Sigmoid colon (tissue), 6 donors: ENCODE measurements at regions not wholly inside any gene's neighbourhood (a gene's known extent, or its start where the extent isn't known, plus 50 kb on each side); places are given as distances from the start of the nearest gene placed in this dataset.
"Not testable (repeated sequence)": the region's sequence is repeated elsewhere in the genome, so short reads cannot be mapped to it uniquely, and the experiment has no call there.

Experiments used
- DNase-seq: peaks from one replicate; pipeline ENCODE4 v3.0.0-alpha.2; 2019
- H3K27ac ChIP-seq, 4 donors: fragments of 200-600 bp; sonication (generic); one replicate each; pipeline ENCODE4 v1.5.1; 2016 to 2019; ENCODE audit warnings: mild to moderate bottlenecking in 1 of 4
- H3K27me3 ChIP-seq, 3 donors: fragments of 200-600 bp; sonication (generic); one replicate each; pipeline ENCODE4 v1.5.1; 2019; ENCODE audit warnings: mild to moderate bottlenecking in 1 of 3
- H3K36me3 ChIP-seq, 4 donors: fragments of 200-600 bp; sonication (generic); one replicate each; pipeline ENCODE4 v1.5.1; 2016 to 2019
- H3K4me1 ChIP-seq, 4 donors: fragments of 200-600 bp; sonication (generic); one replicate each; pipeline ENCODE4 v1.5.1; 2017 to 2019
- H3K4me3 ChIP-seq, 4 donors: fragments of 200-600 bp; sonication (generic); one replicate each; pipeline ENCODE4 v1.5.1; 2017 to 2019; ENCODE audit warnings: mild to moderate bottlenecking in 2 of 4, moderate library complexity in 1 of 4
- H3K9me3 ChIP-seq, 4 donors: fragments of 200-600 bp in 3 of 4; sonication (generic) in 3 of 4; one replicate each; pipeline versions ENCODE4 v1.5.1 to v1.6.1; 2013 to 2019
- EP300 ChIP-seq, 4 donors: sonication (generic); formaldehyde crosslinking; IDR thresholded peaks; one replicate each; pipeline ENCODE4 v1.6.1; 2017; ENCODE audit warnings: antibody characterized with exemption in 4 of 4
- POLR2A ChIP-seq, 2 donors: fragments of 450-650 bp; IDR thresholded peaks; one replicate each; pipeline ENCODE4 v1.6.1; 2016; ENCODE audit warnings: antibody characterized with exemption in 2 of 2, mild to moderate bottlenecking in 2 of 2, moderate library complexity in 2 of 2
- POLR2AphosphoS5 ChIP-seq, 4 donors: sonication (generic); formaldehyde crosslinking; IDR thresholded peaks; one replicate each; pipeline ENCODE4 v1.6.1; 2017; ENCODE audit warnings: antibody characterized with exemption in 4 of 4
- WGBS, 2 donors: extraction: QIAGEN DNeasy Blood & Tissue Kit; methylation state at CpG; one replicate each; pipeline ENCODE4 v1.1.7; 2013; 5-methylcytosine and 5-hydroxymethylcytosine counted together
- intact Hi-C: fragments of 100-400 bp; cut with DNase I; formaldehyde crosslinking; loops from one replicate; pipeline ENCODE4 v1.15.1; 2023
- TF ChIP-seq, protein P1 (sequence below), 4 experiments: fragments of 450-650 bp in 3 of 4; fragments of 200-600 bp in 1 of 4; IDR thresholded peaks; one replicate each; pipeline ENCODE4 v1.5.1; 2016 to 2019; ENCODE audit warnings: antibody characterized with exemption in 4 of 4, mild to moderate bottlenecking in 3 of 4, moderate library complexity in 2 of 4
- donor health status: healthy with polysubstance abuse.
- donor health status: healthy.

DNA sequence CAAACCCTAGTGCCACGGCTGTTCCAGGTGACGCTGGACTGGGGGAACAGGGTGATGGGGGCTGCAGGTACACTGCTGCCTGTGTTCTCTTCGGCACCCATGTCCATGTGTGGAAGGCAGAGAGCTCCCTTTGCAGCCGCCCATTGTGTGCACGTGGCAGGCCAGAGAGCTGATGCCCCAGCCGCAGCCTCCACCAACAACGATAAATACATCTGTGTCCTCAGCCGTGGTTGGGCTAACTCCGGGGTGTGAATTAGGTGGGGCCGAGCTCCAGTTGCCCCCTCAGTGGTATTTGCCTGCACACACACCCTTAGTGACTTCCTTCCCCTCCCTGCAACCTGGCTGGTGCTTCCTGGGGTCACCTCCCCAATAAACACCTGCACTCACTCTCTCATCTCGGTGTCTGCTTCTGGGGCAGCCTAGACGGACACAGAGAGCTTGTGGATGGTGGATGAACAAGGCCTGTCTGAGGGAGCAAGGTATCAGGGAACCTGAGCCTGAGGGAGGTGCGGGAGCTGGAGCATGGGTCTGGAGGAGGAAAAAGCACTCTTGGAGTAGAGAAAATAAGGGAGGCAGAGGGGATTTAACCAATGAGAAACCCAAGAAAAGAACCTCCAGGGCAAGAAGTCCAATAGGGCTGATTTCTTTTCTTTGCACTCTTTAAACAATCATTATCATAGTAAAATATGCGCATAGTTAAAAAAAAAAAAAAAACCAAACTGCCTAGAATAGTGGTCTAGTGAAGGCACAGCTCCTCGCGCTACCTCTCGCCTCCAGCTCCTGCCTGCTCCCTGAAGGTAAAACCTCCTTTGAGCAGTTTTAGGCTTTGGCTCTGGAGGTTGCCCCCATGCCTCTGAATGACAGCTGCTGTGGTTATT is 112.6 kb downstream of the ZNF664 start:
- WGBS, 2 donors: 71 to 86% methylated on average over 17 of the region's 17 CpGs
- DNase-seq: no peak

DNA sequence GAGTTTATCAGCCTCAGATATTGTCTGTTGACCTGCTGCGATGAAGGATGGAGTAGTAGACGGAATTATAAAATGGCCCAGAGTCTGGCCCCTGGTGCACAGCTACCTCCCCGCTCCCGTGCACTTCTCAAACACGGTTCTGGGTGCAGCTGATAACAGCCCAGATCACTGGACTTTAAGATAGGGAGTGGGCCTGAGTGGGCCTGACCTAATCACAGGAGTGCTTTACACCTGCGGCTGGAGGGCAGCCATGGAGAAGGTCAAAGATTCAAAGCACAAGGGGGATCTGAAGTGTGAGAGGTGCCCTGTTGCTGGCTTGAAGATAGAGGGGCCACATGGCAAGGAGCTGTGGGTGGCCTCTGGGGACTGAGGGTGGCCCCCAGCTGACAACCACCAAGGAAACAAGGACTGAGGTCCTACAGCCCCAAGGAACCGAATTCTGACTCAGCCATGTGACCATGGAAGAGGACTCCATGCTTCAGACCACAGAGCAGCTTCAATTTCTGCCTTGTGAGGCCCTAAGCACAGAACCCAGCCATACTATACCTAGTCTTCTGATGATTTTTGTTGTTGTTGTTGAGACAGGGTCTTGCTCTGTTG is 113.4 kb downstream of the ZNF664 start:
- no peak overlapping the region for H3K4me3 ChIP-seq
- no peak for TF ChIP-seq EP300 (IDR thresholded peaks at IDR 0.05)
- TF ChIP-seq POLR2A (IDR thresholded peaks at IDR 0.05): no peak
- TF ChIP-seq, protein P1, sequence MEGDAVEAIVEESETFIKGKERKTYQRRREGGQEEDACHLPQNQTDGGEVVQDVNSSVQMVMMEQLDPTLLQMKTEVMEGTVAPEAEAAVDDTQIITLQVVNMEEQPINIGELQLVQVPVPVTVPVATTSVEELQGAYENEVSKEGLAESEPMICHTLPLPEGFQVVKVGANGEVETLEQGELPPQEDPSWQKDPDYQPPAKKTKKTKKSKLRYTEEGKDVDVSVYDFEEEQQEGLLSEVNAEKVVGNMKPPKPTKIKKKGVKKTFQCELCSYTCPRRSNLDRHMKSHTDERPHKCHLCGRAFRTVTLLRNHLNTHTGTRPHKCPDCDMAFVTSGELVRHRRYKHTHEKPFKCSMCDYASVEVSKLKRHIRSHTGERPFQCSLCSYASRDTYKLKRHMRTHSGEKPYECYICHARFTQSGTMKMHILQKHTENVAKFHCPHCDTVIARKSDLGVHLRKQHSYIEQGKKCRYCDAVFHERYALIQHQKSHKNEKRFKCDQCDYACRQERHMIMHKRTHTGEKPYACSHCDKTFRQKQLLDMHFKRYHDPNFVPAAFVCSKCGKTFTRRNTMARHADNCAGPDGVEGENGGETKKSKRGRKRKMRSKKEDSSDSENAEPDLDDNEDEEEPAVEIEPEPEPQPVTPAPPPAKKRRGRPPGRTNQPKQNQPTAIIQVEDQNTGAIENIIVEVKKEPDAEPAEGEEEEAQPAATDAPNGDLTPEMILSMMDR (IDR thresholded peaks at IDR 0.05): no peak
- TF ChIP-seq POLR2AphosphoS5 (IDR thresholded peaks at IDR 0.05): no peak
- H3K36me3 ChIP-seq: no peaks in the 10 kb centered on the region
- peaks cover 0 to 14% (median 0%) of the 10 kb centered on the region in 4 donors for H3K4me1 ChIP-seq
- no peak overlapping the region for H3K27ac ChIP-seq
- no peak for DNase-seq
- intact Hi-C loops: no loop called here
- no peaks in the 10 kb centered on the region for H3K9me3 ChIP-seq
- WGBS, 2 donors: 94 to 96% methylated on average over 7 of the region's 7 CpGs
- no peaks in the 10 kb centered on the region for H3K27me3 ChIP-seq

More for the DNA sequence above, 112.6 kb downstream of the ZNF664 start:
- no peak overlapping the region for H3K27ac ChIP-seq
- H3K9me3 ChIP-seq: no peaks in the 10 kb centered on the region
- H3K4me1 ChIP-seq: peaks cover 0 to 14% (median 0%) of the 10 kb centered on the region in 4 donors
- H3K4me3 ChIP-seq: no peak overlapping the region
- H3K36me3 ChIP-seq: no peaks in the 10 kb centered on the region
- H3K27me3 ChIP-seq: no peaks in the 10 kb centered on the region
- intact Hi-C loops: no loop called here
- TF ChIP-seq EP300 (IDR thresholded peaks at IDR 0.05) (no peak), POLR2A (IDR thresholded peaks at IDR 0.05) (no peak), POLR2AphosphoS5 (IDR thresholded peaks at IDR 0.05) (no peak)
- TF ChIP-seq, protein P1 (IDR thresholded peaks at IDR 0.05): no peak

DNA sequence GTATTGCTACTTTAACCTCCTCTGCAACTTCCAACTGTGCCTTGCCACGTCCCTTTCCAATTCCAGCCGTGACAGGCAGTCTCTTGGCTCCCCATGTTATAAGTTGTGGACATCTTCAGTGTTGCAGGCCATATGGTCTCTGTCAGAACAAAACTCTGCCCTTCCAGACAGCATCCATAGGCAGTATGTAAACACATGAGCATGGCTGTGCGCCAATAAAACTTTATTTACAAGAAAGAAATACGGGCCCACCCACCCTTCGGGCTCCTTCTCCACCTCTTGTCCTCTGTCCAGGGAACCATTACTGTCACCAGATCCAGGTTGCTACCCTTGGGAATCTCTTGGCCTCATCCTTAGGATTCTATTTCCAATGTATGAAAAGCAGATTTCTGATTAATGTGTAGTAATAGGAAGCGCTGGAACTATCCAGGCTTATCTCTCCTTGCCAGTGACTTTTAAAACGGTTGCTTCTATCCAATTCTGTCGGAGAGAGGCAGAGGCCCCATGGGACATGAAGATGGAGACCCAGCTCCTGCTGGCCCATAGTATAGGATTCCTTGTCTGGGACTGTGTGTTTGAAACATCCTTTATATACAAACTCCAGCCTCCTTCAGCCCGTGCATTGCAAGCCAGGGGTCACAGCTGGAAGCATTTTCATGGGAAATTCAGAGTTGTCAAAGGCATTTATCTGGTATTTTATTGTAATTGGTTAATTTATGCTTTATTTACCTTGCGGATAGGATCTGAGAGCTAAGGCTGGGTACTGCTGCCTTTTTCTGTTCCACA is 114.4 kb downstream of the ZNF664 start:
- no peak overlapping the region for H3K27ac ChIP-seq
- H3K4me3 ChIP-seq: no peak overlapping the region
- H3K27me3 ChIP-seq: no peaks in the 10 kb centered on the region
- peaks cover 0 to 14% (median 0%) of the 10 kb centered on the region in 4 donors for H3K4me1 ChIP-seq
- intact Hi-C loops: no loop called here
- no peaks in the 10 kb centered on the region for H3K9me3 ChIP-seq
- no peaks in the 10 kb centered on the region for H3K36me3 ChIP-seq
- DNase-seq: no peak
- 69 to 72% methylated on average over 10 of the region's 10 CpGs for WGBS, 2 donors
- TF ChIP-seq POLR2A (IDR thresholded peaks at IDR 0.05) (no peak), POLR2AphosphoS5 (IDR thresholded peaks at IDR 0.05) (no peak), EP300 (IDR thresholded peaks at IDR 0.05) (no peak)
- TF ChIP-seq, protein P1 (IDR thresholded peaks at IDR 0.05): no peak

DNA sequence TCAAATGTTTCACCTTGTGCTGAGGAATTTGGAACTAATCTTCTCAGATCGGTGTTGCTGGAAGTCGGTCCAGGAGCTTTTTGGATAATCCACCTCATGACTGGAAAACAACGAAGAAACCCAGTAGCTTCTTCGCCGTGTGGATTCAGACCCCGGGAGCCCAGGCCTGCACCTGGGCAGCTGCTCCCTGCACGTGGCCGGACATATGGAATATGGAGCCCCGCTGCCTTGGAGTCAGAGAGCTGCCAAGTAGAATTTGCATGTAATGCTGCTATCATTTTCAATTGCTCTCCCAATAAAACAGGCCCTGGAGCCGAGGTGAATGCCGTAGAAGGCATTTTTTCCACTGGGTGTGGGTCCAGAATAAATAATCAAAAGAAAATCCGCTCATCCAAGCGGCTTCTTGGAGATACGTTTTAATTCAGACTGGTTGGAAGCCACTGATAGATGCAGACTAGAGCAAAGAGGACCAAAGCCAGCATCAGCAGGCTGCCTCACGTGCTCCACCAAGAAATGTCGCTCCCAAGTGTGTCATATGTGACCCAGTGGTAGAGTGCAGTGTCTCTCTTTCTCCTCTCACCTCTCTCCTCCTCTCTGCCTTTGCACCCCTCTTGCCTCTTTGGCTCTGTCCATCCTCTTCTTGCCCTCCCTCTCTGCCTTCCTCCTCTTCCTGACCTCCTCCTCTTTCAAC is 115.3 kb downstream of the ZNF664 start:
- intact Hi-C loops: no loop called here
- DNase-seq: no peak
- Histone ChIP-seq H3K36me3 (no peaks in the 10 kb centered on the region), H3K4me1 (peaks cover 0 to 14% (median 0%) of the 10 kb centered on the region in 4 donors), H3K4me3 (no peak overlapping the region), H3K27ac (no peak overlapping the region), H3K9me3 (no peaks in the 10 kb centered on the region), H3K27me3 (no peaks in the 10 kb centered on the region)
- WGBS, 2 donors: 36 to 67% methylated on average over 16 of the region's 16 CpGs
- TF ChIP-seq POLR2A (IDR thresholded peaks at IDR 0.05) (no peak), POLR2AphosphoS5 (IDR thresholded peaks at IDR 0.05) (no peak), EP300 (IDR thresholded peaks at IDR 0.05) (no peak)
- TF ChIP-seq, protein P1 (IDR thresholded peaks at IDR 0.05): no peak

DNA sequence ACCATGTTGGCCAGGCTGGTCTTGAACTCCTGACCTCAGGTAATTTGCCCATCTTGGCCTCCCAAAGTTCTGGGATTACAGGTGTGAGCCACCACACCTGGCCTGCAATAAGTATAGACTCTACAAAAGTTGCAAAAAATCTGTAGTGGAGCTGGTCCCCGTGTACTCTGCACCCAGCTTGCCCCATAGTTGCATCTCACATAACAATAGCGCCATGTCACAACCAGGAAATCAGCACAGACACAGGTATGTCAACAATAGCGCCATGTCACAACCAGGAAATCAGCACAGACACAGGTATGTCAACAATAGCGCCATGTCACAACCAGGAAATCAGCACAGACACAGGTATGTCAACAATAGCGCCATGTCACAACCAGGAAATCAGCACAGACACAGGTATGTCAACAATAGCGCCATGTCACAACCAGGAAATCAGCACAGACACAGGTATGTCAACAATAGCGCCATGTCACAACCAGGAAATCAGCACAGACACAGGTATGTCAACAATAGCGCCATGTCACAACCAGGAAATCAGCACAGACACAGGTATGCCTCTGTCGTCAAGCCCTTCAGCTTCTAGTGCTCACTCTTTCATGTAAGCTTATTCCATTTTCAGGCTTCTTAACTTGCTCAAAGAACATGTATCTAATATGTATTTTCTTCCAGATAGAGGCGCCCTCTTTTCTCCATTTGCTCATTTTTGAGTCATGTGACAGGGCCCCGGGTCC is 116.3 kb downstream of the ZNF664 start:
- H3K27me3 ChIP-seq, DNase-seq, H3K4me3 ChIP-seq, intact Hi-C loops, H3K27ac ChIP-seq, H3K36me3 ChIP-seq, H3K9me3 ChIP-seq: not testable (repeated sequence)
- 35 to 81% methylated on average over 7 of the region's 11 CpGs for WGBS, 2 donors
- peaks cover 0 to 14% (median 0%) of the 10 kb centered on the region in 4 donors for H3K4me1 ChIP-seq
